HEK293 (cell line): ENCODE measurements at regions not wholly inside any gene's neighbourhood (a gene's known extent, or its start where the extent isn't known, plus 50 kb on each side); places are given as distances from the start of the nearest gene placed in this dataset.

Source experiments
- GLI4 ChIP-seq: fragments of 450-650 bp; formaldehyde crosslinking; IDR thresholded peaks from 2 replicates; pipeline ENCODE4 v1.5.1; 2016; ENCODE audit warnings: missing biosample characterization, missing genetic modification characterization
- PBX3 ChIP-seq: sonication (generic); formaldehyde crosslinking; IDR thresholded peaks from 2 replicates; pipeline ENCODE4 v1.8.1; 2022; ENCODE audit warnings: mild to moderate bottlenecking, moderate library complexity, missing genetic modification reagents
- PRDM1 ChIP-seq: fragments of 450-650 bp; formaldehyde crosslinking; IDR thresholded peaks from 2 replicates; pipeline ENCODE4; 2016; ENCODE audit warnings: missing biosample characterization, missing genetic modification characterization
- PRDM6 ChIP-seq: fragments of 450-650 bp; formaldehyde crosslinking; IDR thresholded peaks from 2 replicates; pipeline ENCODE4 v1.5.1; 2017; ENCODE audit warnings: missing biosample characterization, missing genetic modification characterization
- REST ChIP-seq: fragments of 450-650 bp; formaldehyde crosslinking; IDR thresholded peaks from 2 replicates; pipeline ENCODE4 v1.5.1; 2016; ENCODE audit warnings: missing biosample characterization, missing genetic modification characterization
- ZBTB21 ChIP-seq: fragments of 450-650 bp; formaldehyde crosslinking; IDR thresholded peaks from 2 replicates; pipeline ENCODE4 v1.5.1; 2017; ENCODE audit warnings: missing biosample characterization, missing genetic modification characterization
- ZNF19 ChIP-seq: fragments of 450-650 bp; formaldehyde crosslinking; IDR thresholded peaks from 2 replicates; pipeline ENCODE4; 2016; ENCODE audit warnings: missing biosample characterization, missing genetic modification characterization, low read depth
- ZNF354C ChIP-seq: fragments of 450-650 bp; formaldehyde crosslinking; IDR thresholded peaks from 2 replicates; pipeline ENCODE4 v1.5.1; 2016; ENCODE audit warnings: missing biosample characterization, missing genetic modification characterization, low read depth, borderline replicate concordance
- ZNF639 ChIP-seq: fragments of 450-650 bp; formaldehyde crosslinking; IDR thresholded peaks from 2 replicates; pipeline ENCODE4 v1.5.1; 2016; ENCODE audit warnings: missing biosample characterization, missing genetic modification characterization
- TF ChIP-seq, protein P1 (sequence below): fragments of 450-650 bp; formaldehyde crosslinking; IDR thresholded peaks from 2 replicates; pipeline ENCODE4 v1.5.1; 2016; ENCODE audit warnings: missing biosample characterization, missing genetic modification characterization

- TF ChIP-seq, protein P1, sequence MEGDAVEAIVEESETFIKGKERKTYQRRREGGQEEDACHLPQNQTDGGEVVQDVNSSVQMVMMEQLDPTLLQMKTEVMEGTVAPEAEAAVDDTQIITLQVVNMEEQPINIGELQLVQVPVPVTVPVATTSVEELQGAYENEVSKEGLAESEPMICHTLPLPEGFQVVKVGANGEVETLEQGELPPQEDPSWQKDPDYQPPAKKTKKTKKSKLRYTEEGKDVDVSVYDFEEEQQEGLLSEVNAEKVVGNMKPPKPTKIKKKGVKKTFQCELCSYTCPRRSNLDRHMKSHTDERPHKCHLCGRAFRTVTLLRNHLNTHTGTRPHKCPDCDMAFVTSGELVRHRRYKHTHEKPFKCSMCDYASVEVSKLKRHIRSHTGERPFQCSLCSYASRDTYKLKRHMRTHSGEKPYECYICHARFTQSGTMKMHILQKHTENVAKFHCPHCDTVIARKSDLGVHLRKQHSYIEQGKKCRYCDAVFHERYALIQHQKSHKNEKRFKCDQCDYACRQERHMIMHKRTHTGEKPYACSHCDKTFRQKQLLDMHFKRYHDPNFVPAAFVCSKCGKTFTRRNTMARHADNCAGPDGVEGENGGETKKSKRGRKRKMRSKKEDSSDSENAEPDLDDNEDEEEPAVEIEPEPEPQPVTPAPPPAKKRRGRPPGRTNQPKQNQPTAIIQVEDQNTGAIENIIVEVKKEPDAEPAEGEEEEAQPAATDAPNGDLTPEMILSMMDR (tag by site-specific recombination), result no peak
- no peak for TF ChIP-seq ZNF354C (tag by site-specific recombination)
- no peak for TF ChIP-seq REST (tag by site-specific recombination)
- no peak for TF ChIP-seq PRDM6 (tag by site-specific recombination)
- no peak for TF ChIP-seq ZNF639 (tag by site-specific recombination)
- no peak for TF ChIP-seq ZNF19 (tag by site-specific recombination)
- no peak for TF ChIP-seq PBX3 (CRISPR knock-in tag)
- no peak for TF ChIP-seq PRDM1 (tag by site-specific recombination)
- TF ChIP-seq GLI4, result no peak
- no peak for TF ChIP-seq ZBTB21 (tag by site-specific recombination)
These were observed 317.3 kb downstream of the AJAP1 start for GRCh38 chr1:4971666-4972065.
